B cell (primary cell): ENCODE measurements at regions not wholly inside any gene's neighbourhood (a gene's known extent, or its start where the extent isn't known, plus 50 kb on each side); places are given as distances from the start of the nearest gene placed in this dataset.

Experiments used
- ATAC-seq: fragments of 200-7000 bp; cut with Tn5 transposase; one replicate; pipeline ENCODE4 v1.10.0; 2021; ENCODE audit warnings: low read depth, mild to moderate bottlenecking, moderate number of reproducible peaks, moderate library complexity
- CTCF ChIA-PET: fragments of 350-600 bp; sonication (Branson Sonifier 250); formaldehyde crosslinking; loops from one replicate; lab custom pipeline; 2021; ENCODE audit warnings: antibody characterized with exemption, inconsistent platforms; lab: Charles Lee
- POLR2A ChIA-PET: fragments of 350-600 bp; sonication (Branson Sonifier 250); formaldehyde crosslinking; loops from one replicate; lab custom pipeline; 2021; ENCODE audit warnings: antibody characterized with exemption; lab: Charles Lee
- DNase-seq: peaks from one replicate; pipeline ENCODE4 v3.0.0; 2013
- H2AFZ ChIP-seq: 2 replicates; pipeline ENCODE4 v1.6.1; 2012; ENCODE audit warnings: mild to moderate bottlenecking, low read depth, low read length; ENCODE audit not compliant: insufficient read depth, poor library complexity, severe bottlenecking
- H3K27ac ChIP-seq, 2 donors: 1 replicate in 1 of 2; 2 replicates in 1 of 2; pipeline ENCODE4 v1.5.1; 2012 to 2013; ENCODE audit warnings: low read length in 2 of 2, mild to moderate bottlenecking in 2 of 2, moderate library complexity in 1 of 2
- H3K27me3 ChIP-seq, 4 experiments: fragments of 200-600 bp in 1 of 4; sonication (generic) in 1 of 4; replicated peaks in 1 of 4; 1 replicate in 2 of 4; 2 replicates in 2 of 4; pipeline versions ENCODE4 v1.6.1 to v1.7.0; 2013 to 2016; ENCODE audit warnings: low read length in 3 of 4, mild to moderate bottlenecking in 2 of 4, mixed read lengths in 1 of 4, moderate library complexity in 1 of 4; ENCODE audit not compliant: insufficient read depth in 4 of 4, control insufficient read depth in 3 of 4; ENCODE audit errors: control extremely low read depth in 1 of 4
- H3K36me3 ChIP-seq, 2 experiments: replicated peaks in 1 of 2; 1 replicate in 1 of 2; 2 replicates in 1 of 2; pipeline versions ENCODE4 v1.6.1 to v1.7.1; 2013; ENCODE audit warnings: low read length in 1 of 2; ENCODE audit not compliant: insufficient read depth in 2 of 2, control insufficient read depth in 1 of 2; ENCODE audit errors: control extremely low read depth in 1 of 2, extremely low read depth in 1 of 2
- H3K4me1 ChIP-seq, 2 donors: fragments of 200-600 bp in 1 of 2; sonication (generic) in 1 of 2; 1 replicate in 1 of 2; 2 replicates in 1 of 2; pipeline versions ENCODE4 v1.5.1 to v1.6.1; 2013 to 2017; ENCODE audit warnings: low read length in 2 of 2; ENCODE audit not compliant: control insufficient read depth in 2 of 2, insufficient read depth in 2 of 2
- H3K4me2 ChIP-seq: replicated peaks from 2 replicates; pipeline ENCODE3; 2012; ENCODE audit warnings: mild to moderate bottlenecking, low read depth, low read length; ENCODE audit not compliant: poor library complexity, severe bottlenecking
- H3K4me3 ChIP-seq, 5 experiments: fragments of 200-600 bp in 1 of 5; sonication (generic) in 1 of 5; 1 replicate in 3 of 5; 2 replicates in 2 of 5; pipeline versions ENCODE4 v1.5.1 to v1.7.0; 2011 to 2016; ENCODE audit warnings: low read length in 4 of 5, mild to moderate bottlenecking in 4 of 5, low read depth in 2 of 5, control low read depth in 1 of 5, moderate library complexity in 1 of 5; ENCODE audit not compliant: insufficient read depth in 1 of 5; ENCODE audit errors: control extremely low read depth in 1 of 5, extremely low read depth in 1 of 5
- H3K79me2 ChIP-seq: fragments of 200-600 bp; sonication (generic); one replicate; pipeline ENCODE4 v1.6.0; 2016; ENCODE audit warnings: low read length; ENCODE audit not compliant: control insufficient read depth, insufficient read depth
- H3K9ac ChIP-seq: fragments of 200-600 bp; sonication (generic); 2 replicates; pipeline ENCODE4 v1.6.1; 2017; ENCODE audit warnings: mild to moderate bottlenecking, low read length, moderate library complexity
- H3K9me3 ChIP-seq, 3 donors: one replicate each; pipeline versions ENCODE4 v1.6.1 to v1.7.1; 2013; ENCODE audit warnings: low read length in 2 of 3; ENCODE audit not compliant: control insufficient read depth in 2 of 3, insufficient read depth in 1 of 3; ENCODE audit errors: control extremely low read depth in 1 of 3
- H4K20me1 ChIP-seq: 2 replicates; pipeline ENCODE4 v1.6.0; 2012; ENCODE audit warnings: mild to moderate bottlenecking, low read length; ENCODE audit not compliant: insufficient read depth, control insufficient read depth, poor library complexity, severe bottlenecking
- H3K27ac Mint-ChIP-seq: one replicate; pipeline ENCODE4 v1.8.0; 2021; ENCODE audit warnings: mixed read lengths
- H3K27me3 Mint-ChIP-seq: one replicate; pipeline ENCODE4 v1.8.0; 2021; ENCODE audit warnings: mixed read lengths
- H3K4me1 Mint-ChIP-seq: one replicate; pipeline ENCODE4 v1.8.0; 2021; ENCODE audit warnings: mixed read lengths
- H3K4me3 Mint-ChIP-seq: one replicate; pipeline ENCODE4 v1.8.0; 2021; ENCODE audit warnings: mixed read lengths
- H3K9me3 Mint-ChIP-seq: one replicate; pipeline ENCODE4 v1.8.0; 2022; ENCODE audit warnings: mixed read lengths; ENCODE audit not compliant: insufficient read depth
- CTCF ChIP-seq: fragments of 200-600 bp; IDR thresholded peaks from one replicate; pipeline ENCODE4 v1.8.0; 2022; ENCODE audit warnings: antibody characterized with exemption, mild to moderate bottlenecking
- EZH2 ChIP-seq: IDR thresholded peaks from 2 replicates; pipeline ENCODE4 v1.6.1; 2012; ENCODE audit warnings: borderline replicate concordance, low read depth, mild to moderate bottlenecking, moderate library complexity, low read length; ENCODE audit not compliant: insufficient read depth, poor library complexity, severe bottlenecking
- WGBS: methylation state at CpG from one replicate; pipeline ENCODE4 v1.1.5; 2013; ENCODE audit warnings: missing lambda C conversion rate; ENCODE audit not compliant: insufficient coverage; 5-methylcytosine and 5-hydroxymethylcytosine counted together
- intact Hi-C: fragments of 100-400 bp; cut with micrococcal nuclease; formaldehyde crosslinking; loops from one replicate; pipeline ENCODE4 v1.10.0; 2022

GRCh38 chr11:115673720-115674119 is 169.5 kb upstream of the CADM1 start:
- Mint-ChIP-seq H3K4me1 (no peaks in the 10 kb centered on the region), H3K9me3 (no peaks in the 10 kb centered on the region), H3K27ac (no peak overlapping the region), H3K27me3 (peaks cover 1% of the 10 kb centered on the region), H3K4me3 (no peak overlapping the region)
- ChIA-PET CTCF (no interaction called here), POLR2A (no interaction called here)
- Histone ChIP-seq H3K27me3 (no peaks in the 10 kb centered on the region), H3K79me2 (no peaks in the 10 kb centered on the region), H3K27ac (no peak overlapping the region), H3K4me3 (no peak overlapping the region), H3K9ac (no peak overlapping the region), H3K36me3 (no peaks in the 10 kb centered on the region), H4K20me1 (no peaks in the 10 kb centered on the region), H3K4me1 (no peaks in the 10 kb centered on the region), H2AFZ (no peak overlapping the region), H3K4me2 (no peak overlapping the region), H3K9me3 (peaks cover 0 to 20% (median 0%) of the 10 kb centered on the region in 3 donors)
- no CpG with 5 or more reads among the region's 3 CpGs for WGBS
- ATAC-seq (no peak), DNase-seq (no peak)
- intact Hi-C loops: no loop called here
- no peak for TF ChIP-seq EZH2
- TF ChIP-seq CTCF: no peak

- no peak overlapping the region for H2AFZ ChIP-seq
- CTCF ChIA-PET: no interaction called here
Measured at GRCh38 chr11:115672999-115673411, 168.8 kb upstream of the CADM1 start.

More at GRCh38 chr11:115672999-115673411, 168.8 kb upstream of the CADM1 start:
- DNase-seq (no peak), ATAC-seq (no peak)
- Mint-ChIP-seq H3K27me3 (peaks cover 4% of the 10 kb centered on the region), H3K4me1 (no peaks in the 10 kb centered on the region), H3K4me3 (no peak overlapping the region), H3K9me3 (no peaks in the 10 kb centered on the region), H3K27ac (no peak overlapping the region)
- Histone ChIP-seq H3K36me3 (no peaks in the 10 kb centered on the region), H3K4me1 (no peaks in the 10 kb centered on the region), H3K9ac (no peak overlapping the region), H3K27me3 (no peaks in the 10 kb centered on the region), H3K79me2 (no peaks in the 10 kb centered on the region), H3K4me2 (no peak overlapping the region), H3K4me3 (no peak overlapping the region), H3K27ac (no peak overlapping the region), H4K20me1 (no peaks in the 10 kb centered on the region), H3K9me3 (peaks cover 0 to 20% (median 0%) of the 10 kb centered on the region in 3 donors)
- intact Hi-C loops: no loop called here
- WGBS: 83% methylated on average over 3 of the region's 4 CpGs
- POLR2A ChIA-PET: no interaction called here
- no peak for TF ChIP-seq CTCF
- TF ChIP-seq EZH2: no peak
